Ishikawa (cell line): ENCODE measurements at regions not wholly inside any gene's neighbourhood (a gene's known extent, or its start where the extent isn't known, plus 50 kb on each side); places are given as distances from the start of the nearest gene placed in this dataset.

Experiments
- CEBPB ChIP-seq: IDR thresholded peaks from 2 replicates; pipeline ENCODE4 v1.6.1; 2012
- CREB1 ChIP-seq: IDR thresholded peaks from 2 replicates; pipeline ENCODE4 v1.6.1; 2012; ENCODE audit warnings: low read depth
- EGR1 ChIP-seq: IDR thresholded peaks from 2 replicates; pipeline ENCODE4 v1.6.1; 2012
- EP300 ChIP-seq: IDR thresholded peaks from 2 replicates; pipeline ENCODE4 v1.6.1; 2012; ENCODE audit warnings: borderline replicate concordance
- MAX ChIP-seq: IDR thresholded peaks from 2 replicates; pipeline ENCODE4 v1.6.1; 2012
- RAD21 ChIP-seq: IDR thresholded peaks from 2 replicates; pipeline ENCODE4 v1.6.1; 2012; ENCODE audit warnings: low read depth
- REST ChIP-seq: IDR thresholded peaks from 2 replicates; pipeline ENCODE4 v1.6.1; 2012; ENCODE audit warnings: low read depth, mild to moderate bottlenecking
- TAF1 ChIP-seq: IDR thresholded peaks from 2 replicates; pipeline ENCODE4 v1.6.1; 2012; ENCODE audit warnings: low read depth, mild to moderate bottlenecking
- TCF12 ChIP-seq: IDR thresholded peaks from 2 replicates; pipeline ENCODE4 v1.6.1; 2012; ENCODE audit warnings: low read depth
- TEAD4 ChIP-seq: IDR thresholded peaks from 2 replicates; pipeline ENCODE4 v1.6.1; 2012
- YY1 ChIP-seq: IDR thresholded peaks from 2 replicates; pipeline ENCODE4 v1.6.1; 2012; ENCODE audit warnings: low read depth
- ZBTB7A ChIP-seq: IDR thresholded peaks from 2 replicates; pipeline ENCODE4 v1.6.1; 2012; ENCODE audit warnings: low read depth

- TF ChIP-seq EP300: no peak
- TF ChIP-seq RAD21: no peak
- TF ChIP-seq MAX: no peak
- no peak for TF ChIP-seq TEAD4
- TF ChIP-seq TAF1: no peak
- TF ChIP-seq REST: no peak
- no peak for TF ChIP-seq EGR1
- TF ChIP-seq CREB1: no peak
- TF ChIP-seq YY1: no peak
- TF ChIP-seq CEBPB: no peak
- no peak for TF ChIP-seq ZBTB7A
- TF ChIP-seq TCF12: no peak
Observed at GRCh38 chr2:223511168-223511567, 91.0 kb downstream of the SCG2 start.
